Activated CD8-positive, alpha-beta T cell treated with anti-CD3 and anti-CD28 coated beads for 36 hours (primary cell): ENCODE measurements at regions not wholly inside any gene's neighbourhood (a gene's known extent, or its start where the extent isn't known, plus 50 kb on each side); places are given as distances from the start of the nearest gene placed in this dataset.

Experiments
- ATAC-seq: fragments of 200-7000 bp; cut with Tn5 transposase; one replicate; pipeline ENCODE4 v1.10.0; 2021; ENCODE audit warnings: mild to moderate bottlenecking, moderate library complexity
- CTCF ChIA-PET: fragments of 350-600 bp; sonication (Branson Sonifier 250); formaldehyde crosslinking; loops from one replicate; lab custom pipeline; 2021; ENCODE audit warnings: antibody characterized with exemption; lab: Charles Lee
- POLR2A ChIA-PET: fragments of 350-600 bp; sonication (Branson Sonifier 250); formaldehyde crosslinking; loops from one replicate; lab custom pipeline; 2021; ENCODE audit warnings: antibody characterized with exemption; lab: Charles Lee
- DNase-seq: peaks from one replicate; pipeline ENCODE4 v3.0.0-alpha.2; 2020
- H3K27ac Mint-ChIP-seq: one replicate; pipeline ENCODE4 v1.8.0; 2021; ENCODE audit warnings: mild to moderate bottlenecking, mixed read lengths
- H3K27me3 Mint-ChIP-seq: one replicate; pipeline ENCODE4 v1.8.0; 2021; ENCODE audit warnings: mixed read lengths
- H3K36me3 Mint-ChIP-seq: one replicate; pipeline ENCODE4 v1.8.0; 2021; ENCODE audit warnings: low read depth, mixed read lengths
- H3K4me1 Mint-ChIP-seq: one replicate; pipeline ENCODE4 v1.8.0; 2021; ENCODE audit warnings: low read depth, mixed read lengths
- H3K4me3 Mint-ChIP-seq: one replicate; pipeline ENCODE4 v1.8.0; 2021; ENCODE audit warnings: mild to moderate bottlenecking, moderate library complexity, mixed read lengths
- H3K9me3 Mint-ChIP-seq: one replicate; pipeline ENCODE4 v1.8.0; 2021; ENCODE audit warnings: mixed read lengths
- CTCF ChIP-seq: fragments of 200-600 bp; IDR thresholded peaks from one replicate; pipeline ENCODE4 v1.8.0; 2022; ENCODE audit warnings: antibody characterized with exemption, mild to moderate bottlenecking
- intact Hi-C: fragments of 100-400 bp; cut with micrococcal nuclease; formaldehyde crosslinking; loops from one replicate; pipeline ENCODE4 v1.10.0; 2022

GRCh38 chr12:90238663-90239271 lies 530.1 kb upstream of the ATP2B1 start:
- TF ChIP-seq CTCF = no peak
- Mint-ChIP-seq H3K4me3 (no peak overlapping the region), H3K4me1 (no peaks in the 10 kb centered on the region), H3K9me3 (peaks cover 2% of the 10 kb centered on the region), H3K27ac (no peak overlapping the region), H3K36me3 (no peaks in the 10 kb centered on the region), H3K27me3 (peaks cover 14% of the 10 kb centered on the region)
- ChIA-PET POLR2A (no interaction called here), CTCF (no interaction called here)
- no peak for ATAC-seq
- intact Hi-C loops = no loop called here
- no peak for DNase-seq

- Mint-ChIP-seq H3K4me3 (no peak overlapping the region), H3K27ac (no peak overlapping the region), H3K4me1 (no peaks in the 10 kb centered on the region), H3K9me3 (peaks cover 2% of the 10 kb centered on the region), H3K36me3 (no peaks in the 10 kb centered on the region), H3K27me3 (peaks cover 9% of the 10 kb centered on the region)
- ATAC-seq (no peak), DNase-seq (no peak)
- POLR2A ChIA-PET = no interaction called here
- CTCF ChIA-PET = no interaction called here
- TF ChIP-seq CTCF = no peak
- intact Hi-C loops = no loop called here
These were observed 529.2 kb upstream of the ATP2B1 start for GRCh38 chr12:90237841-90238240.

DNA sequence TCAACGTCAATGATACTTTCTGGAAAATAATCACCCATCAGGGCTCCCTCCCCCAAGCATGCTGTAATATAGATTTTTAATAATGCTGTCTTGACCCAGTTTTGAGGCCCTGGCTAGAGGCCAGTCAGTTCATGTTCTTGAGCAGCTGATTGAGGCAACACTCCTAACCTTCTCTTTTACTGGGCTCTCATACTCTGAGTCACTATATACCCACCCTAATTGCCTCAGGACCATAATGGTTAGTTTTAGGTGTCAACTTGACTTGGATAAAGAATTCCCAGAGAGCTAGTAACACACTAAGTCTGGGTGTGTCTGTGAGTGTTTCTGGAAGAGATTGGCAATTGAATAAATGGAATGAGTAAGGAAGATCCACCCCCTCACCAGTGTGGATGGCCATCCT lies 527.0 kb upstream of the ATP2B1 start:
- Mint-ChIP-seq H3K9me3 (peaks cover 2% of the 10 kb centered on the region), H3K4me1 (no peaks in the 10 kb centered on the region), H3K27ac (no peak overlapping the region), H3K27me3 (peaks cover 11% of the 10 kb centered on the region), H3K36me3 (no peaks in the 10 kb centered on the region), H3K4me3 (no peak overlapping the region)
- ChIA-PET POLR2A (no interaction called here), CTCF (no interaction called here)
- DNase-seq (no peak), ATAC-seq (no peak)
- intact Hi-C loops = no loop called here
- no peak for TF ChIP-seq CTCF

DNA sequence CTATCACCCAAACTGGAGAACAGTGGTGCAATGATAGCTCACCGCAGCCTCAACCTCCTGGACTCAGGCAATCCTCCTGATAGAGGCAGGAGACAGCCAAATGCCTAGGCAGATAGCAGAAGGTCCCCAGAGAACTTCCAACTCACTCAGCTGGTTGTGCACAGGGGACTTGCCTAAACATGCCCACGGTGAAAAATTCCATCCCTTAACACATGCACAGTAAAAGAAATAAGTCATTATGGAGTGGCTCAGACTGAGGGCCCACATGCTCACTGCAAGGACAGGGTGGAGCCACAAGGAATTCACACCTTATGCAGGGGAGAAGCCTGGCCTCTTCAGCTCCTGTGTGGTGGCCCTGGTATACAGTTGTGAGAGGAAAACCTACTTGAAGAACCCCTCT lies 525.8 kb upstream of the ATP2B1 start:
- ATAC-seq = no peak
- H3K27ac Mint-ChIP-seq = no peak overlapping the region

More for the DNA sequence above, 525.8 kb upstream of the ATP2B1 start:
- H3K27me3 Mint-ChIP-seq = peaks cover 8% of the 10 kb centered on the region
- intact Hi-C loops = no loop called here
- DNase-seq = no peak
- peaks cover 2% of the 10 kb centered on the region for H3K9me3 Mint-ChIP-seq
- POLR2A ChIA-PET = no interaction called here
- no peaks in the 10 kb centered on the region for H3K36me3 Mint-ChIP-seq
- CTCF ChIA-PET = no interaction called here
- H3K4me1 Mint-ChIP-seq = no peaks in the 10 kb centered on the region
- no peak overlapping the region for H3K4me3 Mint-ChIP-seq
- TF ChIP-seq CTCF = no peak
